ENCODE measurements at regions not wholly inside any gene's neighbourhood (a gene's known extent, or its start where the extent isn't known, plus 50 kb on each side); places are given as distances from the start of the nearest gene placed in this dataset.

GRCh38 chr22:49150801-49151221 lies 676.9 kb downstream of the BRD1 start:
- 75 to 84% (median 83%) methylated on average over 18 of the region's 18 CpGs for WGBS, 3 donors
- no peak overlapping the region for H3K27ac ChIP-seq (ENCODE audit: low read depth, low read length)

DNA sequence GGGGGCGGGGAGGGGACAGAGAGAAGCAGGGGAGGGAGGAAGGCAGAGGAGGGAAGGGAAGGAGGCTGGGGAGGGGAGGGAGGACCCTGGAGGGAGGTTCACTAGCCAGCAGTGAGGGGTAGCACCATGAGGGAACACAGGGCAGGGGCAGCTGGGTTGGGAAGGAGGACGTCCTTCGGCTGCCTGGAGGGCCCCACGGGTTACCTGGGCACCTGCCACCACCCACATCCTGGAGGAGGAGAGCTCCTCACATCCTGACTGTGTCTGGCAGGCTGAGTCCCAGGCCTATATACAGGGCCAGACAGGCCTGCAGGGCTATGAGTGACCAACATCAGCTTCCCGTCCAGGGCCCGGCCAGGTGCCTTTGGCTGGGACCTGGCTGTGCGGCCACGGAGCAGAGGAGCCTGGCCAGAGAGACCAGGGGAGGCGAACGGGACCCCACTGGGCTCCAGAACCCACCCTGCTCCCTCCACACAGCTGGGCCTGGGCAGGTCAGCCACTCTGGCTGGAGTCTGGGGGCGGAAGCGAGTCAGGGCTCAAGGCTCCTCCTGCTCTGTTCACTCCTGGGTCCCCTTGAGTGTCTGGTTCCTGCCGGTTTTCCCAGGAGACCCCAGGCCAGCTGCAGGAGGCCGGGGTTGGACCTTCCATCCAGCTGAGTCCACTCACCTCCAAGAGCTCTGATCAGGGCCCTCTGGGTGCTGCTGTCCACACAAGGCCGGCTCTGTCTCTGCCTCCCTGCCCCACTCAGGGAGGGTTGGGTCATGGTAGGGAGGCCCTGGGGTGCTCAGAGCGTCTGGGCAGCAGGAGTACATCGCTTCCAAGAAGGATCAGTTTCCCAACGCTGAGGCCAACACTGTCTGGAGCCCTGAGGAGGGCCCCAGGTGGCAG lies 677.7 kb downstream of the BRD1 start:
- 70 to 77% (median 71%) methylated on average over 11 to 18 of the region's 18 CpGs for WGBS, 3 donors
- no peak overlapping the region for H3K27ac ChIP-seq (ENCODE audit: low read depth, low read length)

GRCh38 chr22:49148895-49149418 lies 678.7 kb downstream of the BRD1 start:
- no peak overlapping the region for H3K27ac ChIP-seq (ENCODE audit: low read depth, low read length)
- WGBS, 3 donors = 68 to 74% (median 69%) methylated on average over 10 of the region's 10 CpGs

- WGBS, 3 donors = 75 to 86% (median 76%) methylated on average over 15 of the region's 15 CpGs
- H3K27ac ChIP-seq (ENCODE audit: low read depth, low read length) = no peak overlapping the region
These were observed 680.0 kb downstream of the BRD1 start for GRCh38 chr22:49147617-49148175.

DNA sequence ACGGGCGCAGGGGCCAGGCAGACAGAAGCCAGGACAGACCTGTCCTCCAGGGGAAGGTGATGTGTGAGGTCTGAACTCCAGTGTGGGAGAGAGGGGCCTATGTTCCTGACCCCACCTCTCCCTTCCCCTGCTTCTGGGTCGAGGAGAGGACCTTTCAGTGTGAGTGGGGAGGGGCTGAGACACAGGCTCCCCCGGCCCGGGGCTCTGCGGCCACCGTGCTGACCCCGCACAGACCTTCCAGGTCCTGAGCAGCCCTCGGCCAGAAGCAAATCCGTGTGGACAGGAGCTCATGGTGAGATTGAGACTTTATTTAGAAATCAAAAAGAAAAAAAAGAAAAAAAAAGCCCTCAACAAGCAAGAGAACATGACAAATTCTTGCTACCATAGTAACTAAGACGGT lies 680.5 kb downstream of the BRD1 start:
- H3K27ac ChIP-seq (ENCODE audit: low read depth, low read length) = no peak overlapping the region
- 51 to 69% (median 69%) methylated on average over 11 of the region's 11 CpGs for WGBS, 3 donors

GRCh38 chr22:49146511-49146910 lies 681.2 kb downstream of the BRD1 start:
- WGBS, 3 donors = 68 to 84% (median 81%) methylated on average over 6 of the region's 6 CpGs

GRCh38 chr22:49143812-49144211 lies 683.9 kb downstream of the BRD1 start:
- WGBS, 3 donors = 90 to 94% (median 93%) methylated on average over 3 of the region's 3 CpGs
- H3K27ac ChIP-seq (ENCODE audit: low read depth, low read length) = no peak overlapping the region

More at GRCh38 chr22:49146511-49146910, 681.2 kb downstream of the BRD1 start:
- H3K27ac ChIP-seq (ENCODE audit: low read depth, low read length) = no peak overlapping the region

GRCh38 chr22:49142891-49143290 lies 684.8 kb downstream of the BRD1 start:
- WGBS, 3 donors = 82 to 89% (median 89%) methylated on average over 9 of the region's 9 CpGs

GRCh38 chr22:49142296-49142695 lies 685.4 kb downstream of the BRD1 start:
- H3K27ac ChIP-seq (ENCODE audit: low read depth, low read length) = no peak overlapping the region
- WGBS, 3 donors = 87 to 95% (median 88%) methylated on average over 15 of the region's 15 CpGs

More at GRCh38 chr22:49142891-49143290, 684.8 kb downstream of the BRD1 start:
- H3K27ac ChIP-seq (ENCODE audit: low read depth, low read length) = no peak overlapping the region

- 77 to 82% (median 81%) methylated on average over 11 of the region's 11 CpGs for WGBS, 3 donors
- H3K27ac ChIP-seq (ENCODE audit: low read depth, low read length) = no peak overlapping the region
These were observed 685.9 kb downstream of the BRD1 start for GRCh38 chr22:49141761-49142160.

- H3K27ac ChIP-seq (ENCODE audit: low read depth, low read length) = no peak overlapping the region
- 57 to 64% (median 61%) methylated on average over 24 of the region's 24 CpGs for WGBS, 3 donors
These were observed 686.6 kb downstream of the BRD1 start for GRCh38 chr22:49140911-49141665.

- 69 to 83% (median 76%) methylated on average over 15 of the region's 15 CpGs for WGBS, 3 donors
- H3K27ac ChIP-seq (ENCODE audit: low read depth, low read length) = no peak overlapping the region
These were observed 688.1 kb downstream of the BRD1 start for GRCh38 chr22:49139492-49140151.

- no peak overlapping the region for H3K27ac ChIP-seq (ENCODE audit: low read depth, low read length)
- 82 to 98% (median 83%) methylated on average over 1 of the region's 1 CpG for WGBS, 3 donors
These were observed 689.4 kb downstream of the BRD1 start for GRCh38 chr22:49138250-49138790.

DNA sequence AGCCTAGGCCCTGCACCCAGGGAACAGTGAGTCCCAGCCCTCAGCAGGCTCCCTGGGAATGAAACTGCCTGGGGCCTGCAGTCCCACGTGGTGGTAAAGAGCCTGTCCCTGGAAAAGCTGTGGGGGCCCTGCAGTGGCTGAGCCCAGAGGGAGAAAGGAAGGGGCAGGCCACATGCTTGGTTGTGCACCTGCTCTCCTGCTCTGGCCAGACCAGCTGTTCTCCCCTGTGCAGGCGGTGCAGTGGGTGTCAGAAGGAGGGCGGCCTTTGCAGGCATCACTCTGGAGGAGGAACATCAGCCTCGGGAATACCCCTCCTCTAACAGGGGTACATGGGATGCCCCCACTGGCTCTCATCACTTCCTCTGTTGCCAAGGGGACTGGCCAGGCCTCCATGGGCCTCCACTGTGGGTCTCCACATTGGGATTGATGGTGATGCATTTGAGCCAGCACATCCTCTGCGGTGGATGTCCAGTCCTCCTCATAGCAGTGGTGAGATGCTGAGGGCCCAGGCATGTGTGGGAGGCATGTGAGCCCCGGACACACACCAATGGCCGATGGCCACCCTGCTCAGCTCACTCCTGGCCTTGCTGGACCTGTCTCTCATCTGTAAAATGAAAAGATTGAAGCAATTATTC lies 690.4 kb downstream of the BRD1 start:
- WGBS, 3 donors = 73 to 83% (median 83%) methylated on average over 7 of the region's 7 CpGs
- H3K27ac ChIP-seq (ENCODE audit: low read depth, low read length) = no peak overlapping the region

DNA sequence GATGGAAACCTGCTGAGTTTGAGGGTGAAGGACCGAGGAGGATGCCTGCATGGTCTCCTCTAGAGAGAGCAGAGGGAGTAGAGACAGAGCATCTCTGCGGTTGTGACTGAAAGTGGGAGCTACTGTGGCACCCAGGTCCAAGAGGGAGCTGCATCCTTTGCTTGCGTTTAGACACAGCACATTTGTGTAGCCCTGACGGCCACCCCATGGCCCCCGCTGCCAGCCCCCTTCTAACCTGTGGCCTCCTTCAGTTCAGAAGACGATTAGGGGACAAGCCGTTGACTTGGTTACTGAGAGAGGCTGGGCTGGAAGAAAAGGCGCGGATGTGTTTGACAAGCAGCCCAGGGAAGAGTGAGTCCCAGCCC lies 690.9 kb downstream of the BRD1 start:
- 87 to 95% (median 90%) methylated on average over 9 of the region's 9 CpGs for WGBS, 3 donors
- no peak overlapping the region for H3K27ac ChIP-seq (ENCODE audit: low read depth, low read length)

DNA sequence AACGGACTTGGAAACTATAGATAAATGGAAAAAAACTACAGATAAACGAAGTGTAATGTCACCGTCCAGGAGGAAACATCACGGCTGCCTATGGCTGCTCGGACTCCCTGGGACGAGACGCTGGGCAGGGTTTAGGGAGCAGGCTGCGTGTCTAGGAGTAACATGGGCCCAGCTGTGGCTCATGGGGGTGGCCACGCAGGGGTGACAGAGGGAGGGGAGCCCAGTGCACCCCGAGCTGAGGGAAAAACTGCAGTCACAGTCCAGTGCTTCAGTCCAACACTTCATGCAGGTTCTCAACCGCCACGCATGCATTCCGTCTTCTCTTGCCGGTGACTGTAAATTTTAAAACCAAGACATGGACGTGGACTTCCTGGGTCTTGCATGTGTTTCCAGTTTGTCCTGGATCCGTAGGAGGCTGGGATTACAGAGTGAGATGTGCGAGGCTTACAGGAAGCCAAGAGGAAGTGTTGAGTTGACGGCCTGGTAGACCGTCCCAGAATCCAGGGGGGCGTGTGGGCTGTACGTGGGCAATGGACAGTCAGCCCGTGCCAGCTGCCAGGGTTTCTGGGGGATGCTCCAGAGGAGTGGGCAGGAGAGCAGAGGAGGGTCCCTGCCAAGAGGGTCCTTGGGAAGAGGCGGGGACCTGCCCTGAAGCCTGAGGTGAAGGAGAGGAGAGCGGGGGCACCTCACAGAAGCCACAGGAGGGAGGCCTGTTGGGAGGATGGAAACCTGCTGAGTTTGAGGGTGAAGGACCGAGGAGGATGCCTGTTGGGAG lies 691.4 kb downstream of the BRD1 start:
- WGBS, 3 donors = 69 to 80% (median 70%) methylated on average over 25 of the region's 25 CpGs
- H3K27ac ChIP-seq (ENCODE audit: low read depth, low read length) = no peak overlapping the region

- WGBS, 3 donors = 85 to 88% (median 87%) methylated on average over 13 of the region's 13 CpGs
- H3K27ac ChIP-seq (ENCODE audit: low read depth, low read length) = no peak overlapping the region
These were observed 693.6 kb downstream of the BRD1 start for GRCh38 chr22:49134076-49134475.
